Right atrium auricular region (tissue), 2 donors: ENCODE measurements at regions not wholly inside any gene's neighbourhood (a gene's known extent, or its start where the extent isn't known, plus 50 kb on each side); places are given as distances from the start of the nearest gene placed in this dataset.

Source experiments
- DNase-seq: peaks from one replicate; pipeline ENCODE4 v3.0.0-alpha.2; 2019; ENCODE audit warnings: low spot score
- H3K27ac ChIP-seq, 2 donors: fragments of 200-600 bp; sonication (generic); 1 replicate in 1 of 2; 2 replicates in 1 of 2; pipeline ENCODE4 v1.5.1; 2016 to 2019
- H3K27me3 ChIP-seq, 2 donors: fragments of 200-600 bp; sonication (generic); one replicate each; pipeline versions ENCODE4 v1.5.1 to v1.6.0; 2017 to 2019
- H3K36me3 ChIP-seq: fragments of 200-600 bp; sonication (generic); one replicate; pipeline ENCODE4 v1.5.1; 2016
- H3K4me1 ChIP-seq, 2 donors: fragments of 200-600 bp; sonication (generic); one replicate each; pipeline versions ENCODE4 v1.5.1 to v1.6.0; 2017 to 2019
- H3K4me3 ChIP-seq, 2 donors: fragments of 200-600 bp; sonication (generic); 1 replicate in 1 of 2; 2 replicates in 1 of 2; pipeline ENCODE4 v1.5.1; 2017 to 2019; ENCODE audit warnings: mild to moderate bottlenecking in 1 of 2, moderate library complexity in 1 of 2
- H3K9me3 ChIP-seq, 2 donors: fragments of 200-600 bp; sonication (generic); one replicate each; pipeline ENCODE4 v1.5.1; 2019
- TF ChIP-seq, protein P1 (sequence below), 2 donors: fragments of 200-600 bp; sonication (generic); IDR thresholded peaks; one replicate each; pipeline ENCODE4 v1.5.1; 2019; ENCODE audit warnings: antibody characterized with exemption in 2 of 2

DNA sequence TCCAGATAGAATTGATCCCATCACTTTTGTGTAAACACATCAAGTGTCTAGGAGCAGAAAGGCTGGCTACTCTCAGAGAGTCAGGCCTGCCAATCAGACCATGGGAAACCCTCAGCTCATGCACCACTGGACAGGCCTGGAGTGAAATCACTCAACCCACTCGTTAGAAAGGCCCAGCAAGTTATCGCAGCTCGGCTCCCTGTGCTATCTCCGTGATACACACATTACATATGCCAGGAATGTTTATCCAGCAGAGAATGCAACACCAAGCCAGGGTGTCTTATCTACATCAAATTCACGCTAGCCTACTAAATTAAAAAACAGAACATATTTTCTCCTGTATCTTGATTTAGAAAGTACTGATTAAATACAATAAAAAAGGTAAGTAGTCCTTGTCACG lies 232.4 kb upstream of the FOXQ1 start:
- TF ChIP-seq, protein P1, sequence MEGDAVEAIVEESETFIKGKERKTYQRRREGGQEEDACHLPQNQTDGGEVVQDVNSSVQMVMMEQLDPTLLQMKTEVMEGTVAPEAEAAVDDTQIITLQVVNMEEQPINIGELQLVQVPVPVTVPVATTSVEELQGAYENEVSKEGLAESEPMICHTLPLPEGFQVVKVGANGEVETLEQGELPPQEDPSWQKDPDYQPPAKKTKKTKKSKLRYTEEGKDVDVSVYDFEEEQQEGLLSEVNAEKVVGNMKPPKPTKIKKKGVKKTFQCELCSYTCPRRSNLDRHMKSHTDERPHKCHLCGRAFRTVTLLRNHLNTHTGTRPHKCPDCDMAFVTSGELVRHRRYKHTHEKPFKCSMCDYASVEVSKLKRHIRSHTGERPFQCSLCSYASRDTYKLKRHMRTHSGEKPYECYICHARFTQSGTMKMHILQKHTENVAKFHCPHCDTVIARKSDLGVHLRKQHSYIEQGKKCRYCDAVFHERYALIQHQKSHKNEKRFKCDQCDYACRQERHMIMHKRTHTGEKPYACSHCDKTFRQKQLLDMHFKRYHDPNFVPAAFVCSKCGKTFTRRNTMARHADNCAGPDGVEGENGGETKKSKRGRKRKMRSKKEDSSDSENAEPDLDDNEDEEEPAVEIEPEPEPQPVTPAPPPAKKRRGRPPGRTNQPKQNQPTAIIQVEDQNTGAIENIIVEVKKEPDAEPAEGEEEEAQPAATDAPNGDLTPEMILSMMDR (IDR thresholded peaks at IDR 0.05): no peak
- Histone ChIP-seq H3K27ac (no peak overlapping the region), H3K4me1 (no peaks in the 10 kb centered on the region), H3K9me3 (no peaks in the 10 kb centered on the region), H3K4me3 (no peak overlapping the region), H3K36me3 (no peaks in the 10 kb centered on the region), H3K27me3 (no peaks in the 10 kb centered on the region)
- no peak for DNase-seq

DNA sequence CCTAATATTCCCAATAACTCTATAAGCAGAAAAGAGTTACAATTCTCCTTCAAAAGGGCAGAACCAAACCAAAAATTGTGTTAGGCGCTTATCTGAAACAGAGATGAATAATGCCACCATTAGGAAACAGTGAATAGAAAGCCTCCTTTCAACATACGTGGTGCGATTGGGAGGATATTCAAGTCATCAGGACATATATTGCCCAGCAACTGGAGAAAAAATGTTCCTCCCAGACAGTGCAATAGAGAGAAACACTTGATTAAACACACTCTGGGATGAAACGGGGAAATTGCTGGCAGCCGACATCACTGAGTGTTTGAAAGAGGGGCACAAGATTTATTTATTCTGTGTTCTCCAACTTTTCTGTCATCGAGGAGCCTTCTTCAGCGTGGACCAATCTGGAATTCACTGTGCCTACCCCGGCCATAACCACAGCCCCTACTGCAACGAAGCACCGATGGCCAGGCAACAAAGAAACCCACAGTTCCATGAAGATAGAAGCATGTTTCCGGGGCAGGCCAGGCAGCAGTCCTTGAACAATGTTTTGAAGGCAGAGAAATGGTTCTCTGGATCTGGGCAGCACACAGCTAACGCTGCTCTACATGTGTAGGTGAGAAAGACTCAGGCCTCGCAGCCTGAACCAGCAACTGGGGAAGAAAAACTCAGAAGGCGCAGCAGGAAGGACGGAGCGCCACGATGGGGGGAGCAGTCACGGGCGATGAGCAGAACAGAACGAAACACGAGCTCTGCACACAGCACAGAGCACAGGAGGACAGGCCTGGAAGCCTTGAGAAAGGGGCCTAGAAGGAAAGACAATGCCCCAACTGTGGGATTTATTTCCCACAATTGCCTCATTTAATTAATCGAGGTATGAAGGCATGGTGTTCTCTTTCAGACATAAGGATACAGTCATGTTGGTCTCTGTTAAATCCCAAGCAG lies 234.2 kb upstream of the FOXQ1 start:
- TF ChIP-seq, protein P1 (IDR thresholded peaks at IDR 0.05): no peak
- no peak overlapping the region for H3K27ac ChIP-seq
- DNase-seq: no peak

GRCh38 chr6:1076531-1077459 lies 235.1 kb upstream of the FOXQ1 start:
- no peaks in the 10 kb centered on the region for H3K36me3 ChIP-seq
- H3K27ac ChIP-seq: no peak overlapping the region
- H3K4me3 ChIP-seq: no peak overlapping the region
- no peaks in the 10 kb centered on the region for H3K9me3 ChIP-seq
- no peaks in the 10 kb centered on the region for H3K4me1 ChIP-seq
- no peak for DNase-seq
- H3K27me3 ChIP-seq: no peaks in the 10 kb centered on the region
- TF ChIP-seq, protein P1 (IDR thresholded peaks at IDR 0.05): no peak

More for the DNA sequence above, 234.2 kb upstream of the FOXQ1 start:
- Histone ChIP-seq H3K4me3 (no peak overlapping the region), H3K36me3 (no peaks in the 10 kb centered on the region), H3K27me3 (no peaks in the 10 kb centered on the region), H3K4me1 (no peaks in the 10 kb centered on the region), H3K9me3 (no peaks in the 10 kb centered on the region)

GRCh38 chr6:1075880-1076279 lies 236.0 kb upstream of the FOXQ1 start:
- Histone ChIP-seq H3K27me3 (no peaks in the 10 kb centered on the region), H3K27ac (no peak overlapping the region), H3K9me3 (no peaks in the 10 kb centered on the region), H3K4me3 (no peak overlapping the region), H3K36me3 (no peaks in the 10 kb centered on the region), H3K4me1 (no peaks in the 10 kb centered on the region)
- TF ChIP-seq, protein P1 (IDR thresholded peaks at IDR 0.05): no peak
- DNase-seq: no peak

DNA sequence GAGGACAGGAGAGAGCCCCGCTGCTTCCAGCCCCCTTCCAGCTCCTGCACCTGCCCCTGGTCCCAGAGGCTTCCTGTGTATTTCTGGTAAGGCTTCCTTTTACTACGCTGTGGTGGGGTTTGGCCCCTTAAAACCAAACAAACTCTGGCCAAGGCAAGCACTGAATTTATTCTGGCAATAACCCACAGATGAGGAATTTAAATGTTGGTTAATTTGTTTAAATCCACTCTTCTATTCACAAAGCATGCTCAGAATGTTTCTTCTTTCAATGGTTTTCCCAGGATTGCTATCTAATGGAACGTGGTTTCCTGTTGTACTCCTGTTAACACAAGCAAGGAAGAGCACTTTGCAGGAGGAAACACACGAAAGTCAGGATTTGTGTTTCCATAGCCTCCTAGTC lies 236.5 kb upstream of the FOXQ1 start:
- Histone ChIP-seq H3K9me3 (no peaks in the 10 kb centered on the region), H3K27ac (no peak overlapping the region), H3K4me1 (no peaks in the 10 kb centered on the region), H3K36me3 (no peaks in the 10 kb centered on the region), H3K27me3 (no peaks in the 10 kb centered on the region), H3K4me3 (no peak overlapping the region)
- DNase-seq: no peak
- TF ChIP-seq, protein P1 (IDR thresholded peaks at IDR 0.05): no peak
